Body of pancreas (tissue), 4 donors: ENCODE measurements at regions not wholly inside any gene's neighbourhood (a gene's known extent, or its start where the extent isn't known, plus 50 kb on each side); places are given as distances from the start of the nearest gene placed in this dataset.

Source experiments
- ATAC-seq: fragments of 150-250 bp; one replicate; pipeline ENCODE4 v1.9.1; 2016
- DNase-seq, 4 donors: peaks; one replicate each; pipeline ENCODE4 v3.0.0-alpha.2; 2019
- H3K27ac ChIP-seq, 4 donors: fragments of 200-600 bp; sonication (generic); 1 replicate in 3 of 4; 2 replicates in 1 of 4; pipeline versions ENCODE4 v1.5.1 to v1.6.1; 2016 to 2019; ENCODE audit warnings: mild to moderate bottlenecking in 1 of 4, mixed read lengths in 1 of 4, moderate library complexity in 1 of 4
- H3K27me3 ChIP-seq, 2 donors: fragments of 200-600 bp; sonication (generic); one replicate each; pipeline ENCODE4 v1.6.0; 2016; ENCODE audit warnings: mild to moderate bottlenecking in 1 of 2
- H3K36me3 ChIP-seq, 2 donors: fragments of 200-600 bp; sonication (generic); replicated peaks in 1 of 2; 2 replicates each; pipeline ENCODE4 v1.5.1; 2016; ENCODE audit warnings: low read depth in 2 of 2; ENCODE audit not compliant: insufficient read depth in 1 of 2
- H3K4me1 ChIP-seq: fragments of 200-600 bp; sonication (generic); one replicate; pipeline ENCODE4 v1.6.0; 2016
- H3K4me3 ChIP-seq, 2 donors: fragments of 200-600 bp; sonication (generic); 1 replicate in 1 of 2; 2 replicates in 1 of 2; pipeline ENCODE4 v1.5.1; 2016 to 2019
- H3K9me3 ChIP-seq, 3 donors: fragments of 200-600 bp; sonication (generic); 1 replicate in 2 of 3; 2 replicates in 1 of 3; pipeline ENCODE4 v1.5.1; 2016
- CTCF ChIP-seq, 7 experiments: fragments of 450-650 bp in 4 of 7; fragments of 200-600 bp in 3 of 7; sonication (generic) in 3 of 7; IDR thresholded peaks; one replicate each; pipeline ENCODE4 v1.5.1; 2016 to 2019; ENCODE audit warnings: antibody characterized with exemption in 7 of 7
- POLR2A ChIP-seq, 3 donors: fragments of 450-650 bp; IDR thresholded peaks; one replicate each; pipeline ENCODE4 v1.6.1; 2016; ENCODE audit warnings: antibody characterized with exemption in 3 of 3, mild to moderate bottlenecking in 2 of 3
- WGBS, 2 donors: methylation state at CpG; one replicate each; pipeline ENCODE4 v1.1.5; 2017; 5-methylcytosine and 5-hydroxymethylcytosine counted together
- intact Hi-C: fragments of 100-400 bp; cut with DNase I; formaldehyde crosslinking; loops from one replicate; pipeline ENCODE4 v1.15.1; 2023

- ATAC-seq: no peak
- Histone ChIP-seq H3K9me3 (no peaks in the 10 kb centered on the region), H3K36me3 (no peaks in the 10 kb centered on the region), H3K4me3 (no peak overlapping the region), H3K4me1 (no peaks in the 10 kb centered on the region), H3K27me3 (no peaks in the 10 kb centered on the region), H3K27ac (no peak overlapping the region)
- DNase-seq: no peak
- TF ChIP-seq CTCF (IDR thresholded peaks at IDR 0.05) (no peak), POLR2A (IDR thresholded peaks at IDR 0.05) (no peak)
- 58 to 79% methylated on average over 3 of the region's 3 CpGs for WGBS, 2 donors
- intact Hi-C loops: no loop called here
Observed at GRCh38 chr1:166671627-166672026, 167.6 kb upstream of the POGK start.

- TF ChIP-seq CTCF (IDR thresholded peaks at IDR 0.05): no peak
- 45 to 48% methylated on average over 2 of the region's 2 CpGs for WGBS, 2 donors
- no peaks in the 10 kb centered on the region for H3K4me1 ChIP-seq
- no peaks in the 10 kb centered on the region for H3K27me3 ChIP-seq
- intact Hi-C loops: no loop called here
- ATAC-seq (no peak), DNase-seq (no peak)
- H3K36me3 ChIP-seq: no peaks in the 10 kb centered on the region
- no peak overlapping the region for H3K4me3 ChIP-seq
- no peak overlapping the region for H3K27ac ChIP-seq
- no peaks in the 10 kb centered on the region for H3K9me3 ChIP-seq
Observed at GRCh38 chr1:166673722-166674121, 165.6 kb upstream of the POGK start.

GRCh38 chr1:166675213-166675612 lies 164.1 kb upstream of the POGK start:
- no peaks in the 10 kb centered on the region for H3K4me1 ChIP-seq
- no peak overlapping the region for H3K27ac ChIP-seq
- WGBS, 2 donors: 69 to 70% methylated on average over 5 of the region's 5 CpGs
- TF ChIP-seq CTCF (IDR thresholded peaks at IDR 0.05): no peak
- no peak for TF ChIP-seq POLR2A (IDR thresholded peaks at IDR 0.05)
- no peak for DNase-seq
- H3K27me3 ChIP-seq: no peaks in the 10 kb centered on the region
- no peak overlapping the region for H3K4me3 ChIP-seq
- intact Hi-C loops: no loop called here
- no peaks in the 10 kb centered on the region for H3K9me3 ChIP-seq
- no peaks in the 10 kb centered on the region for H3K36me3 ChIP-seq
- no peak for ATAC-seq

GRCh38 chr1:166676981-166677380 lies 162.3 kb upstream of the POGK start:
- no peaks in the 10 kb centered on the region for H3K27me3 ChIP-seq
- no peak overlapping the region for H3K27ac ChIP-seq
- H3K9me3 ChIP-seq: no peaks in the 10 kb centered on the region
- no peak for DNase-seq
- ATAC-seq: no peak
- intact Hi-C loops: no loop called here
- no peak for TF ChIP-seq CTCF (IDR thresholded peaks at IDR 0.05)
- TF ChIP-seq POLR2A (IDR thresholded peaks at IDR 0.05): no peak
- H3K4me1 ChIP-seq: no peaks in the 10 kb centered on the region
- no peaks in the 10 kb centered on the region for H3K36me3 ChIP-seq
- no peak overlapping the region for H3K4me3 ChIP-seq

- ATAC-seq (no peak), DNase-seq (no peak)
- Histone ChIP-seq H3K9me3 (no peaks in the 10 kb centered on the region), H3K27ac (no peak overlapping the region), H3K4me1 (no peaks in the 10 kb centered on the region), H3K27me3 (no peaks in the 10 kb centered on the region), H3K36me3 (no peaks in the 10 kb centered on the region), H3K4me3 (no peak overlapping the region)
- 51 to 64% methylated on average over 1 of the region's 1 CpG for WGBS, 2 donors
- TF ChIP-seq CTCF (IDR thresholded peaks at IDR 0.05): no peak
- no peak for TF ChIP-seq POLR2A (IDR thresholded peaks at IDR 0.05)
- intact Hi-C loops: no loop called here
Observed at GRCh38 chr1:166679369-166679768, 159.9 kb upstream of the POGK start.
